Brain pericyte (primary cell): ENCODE measurements at regions not wholly inside any gene's neighbourhood (a gene's known extent, or its start where the extent isn't known, plus 50 kb on each side); places are given as distances from the start of the nearest gene placed in this dataset.

Source experiments
- DNase-seq: peaks from one replicate; pipeline ENCODE4 v3.0.0-alpha.2; 2012; ENCODE audit warnings: low read depth, low spot score

DNA sequence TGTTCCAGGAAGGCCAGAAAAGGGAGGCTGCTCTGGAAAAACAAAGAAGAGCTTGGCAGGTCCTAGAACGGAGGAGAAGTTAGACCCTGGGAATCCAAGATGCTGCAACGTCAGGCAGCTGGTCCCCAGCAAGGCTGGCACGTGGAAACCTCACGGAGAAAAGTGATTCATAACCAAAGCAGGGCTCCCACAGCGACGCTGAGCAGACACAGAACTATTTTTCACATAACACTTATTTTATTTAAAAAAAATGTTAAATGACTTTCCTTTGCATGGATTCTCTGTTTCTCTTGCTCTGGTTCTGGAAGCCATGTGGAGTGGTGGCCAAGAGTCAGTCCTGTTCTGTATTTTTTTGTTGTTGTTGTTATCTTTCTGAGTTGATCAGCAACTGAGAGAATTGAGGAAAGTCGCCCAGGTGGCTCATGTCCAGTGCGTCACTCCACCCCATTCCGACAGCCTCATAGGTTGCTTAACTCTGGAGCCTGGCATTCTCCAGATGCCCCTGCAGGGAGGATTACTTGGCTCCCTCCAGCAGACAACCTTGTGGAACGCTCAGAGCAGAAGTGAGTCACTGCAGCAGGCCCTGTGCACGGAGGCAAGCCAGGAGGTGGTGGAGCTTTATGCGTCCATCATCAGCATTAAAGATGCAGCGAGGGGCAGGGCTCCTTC is 229.9 kb upstream of the HDAC4 start:
- DNase-seq, result no peak

- DNase-seq, result no peak
Observed at GRCh38 chr2:239629926-239630617, 229.3 kb upstream of the HDAC4 start.

DNA sequence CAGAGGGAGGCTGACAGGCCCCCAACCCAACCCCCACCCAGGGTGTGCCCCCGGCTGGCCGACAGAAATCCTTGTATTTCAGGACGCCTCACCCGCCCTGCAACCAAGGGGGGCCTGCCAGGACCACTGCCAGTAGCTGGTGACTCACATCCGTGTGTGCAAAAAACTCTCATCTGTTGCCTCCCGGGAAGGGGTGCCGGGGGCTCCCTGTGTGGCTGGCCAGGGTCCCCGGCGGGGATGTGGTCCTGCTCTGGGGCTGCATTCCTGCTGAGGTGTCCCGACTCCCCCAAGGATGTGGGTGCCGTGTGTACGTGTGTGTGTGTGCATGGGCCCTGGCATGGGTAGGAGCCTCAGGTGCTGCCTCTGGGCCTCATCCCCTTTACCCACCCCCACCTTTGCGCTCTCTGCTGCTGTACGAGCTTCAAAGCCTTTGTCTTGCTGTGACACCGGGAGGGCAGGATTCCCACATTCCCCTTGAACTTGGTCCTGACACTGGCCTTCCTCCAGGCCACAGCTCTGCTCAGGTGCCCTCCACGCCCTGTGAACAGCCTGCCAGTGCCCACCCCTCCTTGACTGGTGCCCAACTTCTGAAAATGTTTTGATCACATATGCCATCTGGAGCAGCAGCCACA is 226.3 kb upstream of the HDAC4 start:
- DNase-seq, result no peak

DNA sequence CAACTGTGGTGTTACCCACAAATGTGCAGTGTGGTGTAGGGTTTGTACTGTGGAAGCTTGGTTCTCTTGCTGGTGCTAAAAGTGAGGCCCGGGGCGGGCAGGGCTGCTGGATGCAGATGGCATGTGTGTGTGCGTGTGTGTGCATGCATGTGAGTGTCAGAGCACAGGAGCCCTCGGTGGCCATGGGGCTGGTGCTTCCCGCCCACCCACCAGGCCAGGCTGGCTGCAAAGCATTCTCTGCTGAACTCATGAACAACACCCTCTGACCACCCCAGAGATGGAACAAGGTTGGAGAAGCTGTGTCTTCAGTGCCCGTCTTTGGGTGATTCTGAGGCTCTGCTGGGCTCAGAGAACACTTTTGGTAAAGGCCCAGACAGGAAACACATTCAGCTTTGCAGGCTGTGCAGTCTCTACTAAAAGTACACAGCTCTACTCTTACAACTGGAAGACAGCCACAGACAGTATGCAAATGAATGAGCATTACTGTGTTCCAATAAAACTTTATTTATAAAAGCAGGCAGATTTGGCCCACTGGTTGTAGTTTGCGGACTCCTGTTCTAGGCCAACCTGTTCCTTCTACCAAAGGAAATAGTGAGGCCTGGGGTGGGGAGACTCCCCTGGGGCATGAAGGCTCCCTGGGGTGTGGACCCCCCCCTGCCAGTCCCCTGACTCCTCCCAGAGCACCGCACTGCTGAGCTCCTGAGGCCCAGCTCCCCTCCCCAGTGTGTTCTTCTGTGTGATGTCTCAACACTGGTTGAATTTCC is 225.3 kb upstream of the HDAC4 start:
- no peak for DNase-seq

DNA sequence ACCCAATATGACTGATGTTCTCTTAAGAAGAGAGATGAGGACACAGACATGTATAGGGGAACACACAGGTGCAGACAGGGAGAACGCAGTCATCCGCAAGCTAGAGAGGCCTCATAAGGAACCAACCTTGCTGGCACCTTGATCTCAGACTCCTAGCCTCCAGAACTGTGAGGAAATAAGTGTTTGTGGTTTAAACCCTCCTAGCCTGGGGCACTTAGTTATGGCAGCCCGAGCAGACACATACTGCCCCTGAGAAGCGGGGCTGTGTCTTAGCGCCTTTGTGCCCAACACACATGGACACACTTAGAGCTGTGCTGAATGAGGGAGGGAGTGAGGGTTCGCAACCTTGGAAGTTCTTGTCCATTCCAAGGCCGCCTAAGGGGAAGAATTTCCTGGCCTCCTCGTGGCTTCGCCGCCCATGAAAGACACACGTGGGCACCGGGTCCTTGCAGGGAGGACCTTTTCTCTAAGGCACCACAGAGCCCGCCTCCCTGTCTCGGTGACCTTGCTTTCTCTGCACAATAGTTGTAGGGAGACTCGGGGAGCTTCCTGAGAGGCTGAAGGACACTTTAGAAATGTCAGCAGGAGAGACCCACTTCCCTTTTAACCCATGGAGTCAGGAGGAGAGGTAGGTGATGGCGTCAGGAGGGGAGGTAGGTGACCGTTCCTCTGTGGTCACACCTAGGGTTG is 224.5 kb upstream of the HDAC4 start:
- DNase-seq, result no peak

GRCh38 chr2:239621611-239622010 is 220.8 kb upstream of the HDAC4 start:
- DNase-seq, result no peak

DNA sequence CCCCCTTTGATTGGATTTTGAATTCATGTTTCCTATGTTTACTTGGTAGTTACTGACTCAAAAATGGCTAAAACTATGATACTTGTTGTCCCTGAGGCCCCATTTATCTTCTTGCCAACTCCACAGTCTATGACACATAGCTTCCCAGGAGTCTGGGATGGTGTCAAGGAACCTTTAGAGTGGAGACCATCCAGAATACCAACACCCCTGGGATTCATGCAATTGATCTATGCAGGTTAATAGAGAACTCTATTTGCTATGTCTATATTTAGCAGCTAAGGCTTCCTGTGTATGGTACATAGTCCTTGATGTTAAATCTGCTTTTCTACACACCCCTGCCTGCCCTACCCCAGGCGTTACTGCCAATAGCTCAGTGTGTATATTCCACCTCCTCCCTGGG is 218.5 kb upstream of the HDAC4 start:
- DNase-seq, result no peak

DNA sequence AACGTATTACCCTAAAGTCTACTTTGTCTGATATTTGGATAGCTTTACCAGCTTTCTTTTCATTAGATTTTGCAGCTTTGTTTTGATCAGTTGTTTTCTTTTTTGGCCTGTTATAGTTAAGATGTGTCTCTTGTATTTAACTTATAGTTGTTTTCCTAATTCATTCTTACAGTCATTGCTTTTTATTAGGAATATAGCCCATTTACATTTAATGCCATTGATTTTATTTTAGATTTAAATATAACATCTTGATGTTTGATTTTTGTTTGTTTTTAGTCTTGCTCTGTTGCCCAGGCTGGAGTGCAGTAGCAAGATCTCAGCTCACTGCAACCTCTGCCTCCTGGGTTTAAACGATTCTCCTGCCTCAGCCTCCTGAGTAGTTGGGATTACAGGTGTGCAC is 215.9 kb upstream of the HDAC4 start:
- DNase-seq, result no peak

- no peak for DNase-seq
Observed at GRCh38 chr2:239612133-239612532, 211.3 kb upstream of the HDAC4 start.

- no peak for DNase-seq
Observed at GRCh38 chr2:239611222-239611795, 210.5 kb upstream of the HDAC4 start.

GRCh38 chr2:239610457-239611221 is 209.8 kb upstream of the HDAC4 start:
- no peak for DNase-seq

GRCh38 chr2:239609607-239610310 is 208.9 kb upstream of the HDAC4 start:
- DNase-seq, result no peak

- DNase-seq, result no peak
Observed at GRCh38 chr2:239609162-239609561, 208.3 kb upstream of the HDAC4 start.

DNA sequence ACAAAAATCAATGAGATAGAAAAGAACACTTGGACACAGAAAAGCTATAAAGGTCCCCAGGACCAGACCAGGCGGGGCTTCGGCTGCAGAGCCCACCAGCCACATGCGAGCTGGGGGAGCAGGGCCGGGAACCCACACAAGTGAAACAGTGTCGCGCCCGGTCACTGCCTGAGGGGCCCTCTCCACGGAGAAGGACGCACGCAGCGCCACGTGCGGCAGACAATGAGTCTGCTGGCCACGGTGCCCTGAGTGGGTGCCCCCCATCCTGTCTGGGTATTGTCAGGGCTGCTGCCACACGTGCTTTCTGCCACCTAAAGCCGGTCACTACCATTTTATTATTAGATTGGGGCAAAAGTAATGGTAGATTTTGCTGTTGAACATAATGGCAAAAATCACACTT is 207.9 kb upstream of the HDAC4 start:
- no peak for DNase-seq

- DNase-seq, result no peak
Observed at GRCh38 chr2:239608260-239608659, 207.4 kb upstream of the HDAC4 start.

DNA sequence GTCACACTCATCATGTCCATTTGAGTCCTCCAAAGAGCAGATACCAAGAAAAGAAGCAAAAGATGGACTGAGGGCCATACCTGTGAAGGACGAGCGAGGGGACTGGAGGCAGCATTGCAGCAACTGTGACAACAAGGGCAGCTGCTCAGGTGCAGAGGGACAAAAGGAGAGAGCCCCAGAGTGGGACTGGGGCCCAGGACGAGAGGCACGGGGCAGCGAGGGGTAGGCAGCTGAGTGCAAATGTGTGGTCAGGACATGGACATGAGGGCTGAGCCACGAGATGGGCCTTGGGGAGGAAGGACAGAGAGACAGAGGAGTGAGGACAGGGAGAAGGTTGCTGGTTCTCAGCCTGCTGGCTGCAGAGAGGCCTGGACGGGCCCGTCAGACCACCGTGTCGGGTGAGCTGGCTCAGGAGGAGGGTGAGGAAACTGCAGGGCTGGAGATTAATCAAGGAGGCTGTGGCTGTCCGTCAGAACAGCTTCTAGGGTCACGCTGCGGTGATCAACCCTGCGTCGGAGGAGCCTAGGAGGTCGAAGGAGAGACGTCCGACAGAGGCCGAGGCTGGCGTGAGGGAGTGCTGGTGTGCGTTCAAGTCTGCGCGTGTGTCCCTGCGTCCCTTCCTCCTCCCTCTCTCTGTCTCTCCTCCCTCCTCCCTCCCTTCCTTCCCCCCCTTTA is 206.8 kb upstream of the HDAC4 start:
- DNase-seq, result no peak

DNA sequence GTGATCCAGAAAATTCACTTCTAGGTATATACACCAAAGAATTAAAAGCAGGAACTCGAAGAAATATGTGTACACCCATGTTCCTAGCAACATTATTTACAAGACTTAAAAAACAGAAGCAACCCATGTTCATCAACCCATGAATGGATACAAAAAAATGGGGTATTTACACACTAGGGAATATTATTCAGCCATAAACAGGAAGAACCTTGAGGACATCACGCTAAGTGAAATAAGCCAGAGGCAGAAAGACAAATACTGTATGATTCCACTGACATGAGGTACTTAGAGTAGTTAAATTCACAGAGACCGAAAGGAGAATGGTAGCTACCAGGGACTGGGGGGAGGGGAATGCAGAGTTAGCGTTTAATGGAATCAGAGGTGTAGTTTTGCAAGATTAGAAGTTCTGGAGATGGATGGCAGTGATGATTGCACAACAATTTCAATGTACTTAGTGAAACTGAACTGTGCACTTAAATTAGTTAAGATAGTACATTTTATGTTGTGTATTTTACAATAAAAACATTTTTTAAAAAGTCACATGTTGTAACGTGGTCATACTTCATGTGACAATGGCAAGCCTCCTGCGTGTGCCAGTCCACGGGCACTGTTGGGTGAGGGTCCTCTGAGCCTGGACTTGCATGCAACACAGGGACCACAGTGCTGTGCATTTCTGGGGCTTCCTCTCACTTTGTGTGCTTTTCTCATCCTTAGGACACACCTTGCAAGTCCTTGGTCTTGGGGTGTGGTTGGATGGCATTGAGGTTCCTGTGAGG is 206.1 kb upstream of the HDAC4 start:
- DNase-seq, result no peak

DNA sequence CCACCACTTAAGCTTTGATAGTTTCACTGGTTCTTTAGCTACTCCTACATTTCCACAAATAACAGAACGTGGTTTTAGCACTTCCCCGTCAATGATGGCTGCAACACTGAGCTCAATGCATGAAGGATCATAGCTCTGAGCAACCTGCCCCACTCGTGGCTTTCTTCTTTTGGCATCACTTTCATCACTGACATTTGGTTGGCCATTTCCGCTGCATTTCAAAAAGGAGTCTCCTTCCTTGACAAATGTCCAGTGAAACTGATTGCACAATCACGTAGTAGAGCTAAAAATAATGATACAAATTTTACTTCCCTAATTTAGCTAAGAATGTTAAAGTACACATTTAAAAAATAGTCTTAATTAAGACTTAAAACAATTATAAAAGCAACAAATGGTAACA is 205.2 kb upstream of the HDAC4 start:
- DNase-seq, result no peak

DNA sequence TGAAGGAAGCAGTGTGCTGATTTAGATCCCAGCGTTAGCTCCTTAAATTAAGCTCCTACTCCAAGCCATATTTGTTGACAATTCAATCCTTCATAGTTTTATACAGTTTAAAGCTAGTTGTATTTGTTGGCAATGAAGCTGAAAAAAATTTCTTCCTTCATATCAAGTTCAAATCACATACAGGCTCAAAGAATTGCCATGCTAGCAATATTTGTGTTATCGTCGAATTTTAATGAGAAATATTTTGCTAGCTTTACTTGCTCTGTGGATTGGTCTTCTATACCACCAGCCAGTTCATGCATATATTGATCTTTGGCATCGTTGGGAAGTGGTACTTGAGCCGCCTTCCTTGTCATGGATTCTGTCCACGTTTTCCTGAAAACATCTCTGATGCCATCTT is 204.6 kb upstream of the HDAC4 start:
- DNase-seq, result no peak
